ENCODE measurements at regions not wholly inside any gene's neighbourhood (a gene's known extent, or its start where the extent isn't known, plus 50 kb on each side); places are given as distances from the start of the nearest gene placed in this dataset.

- no peak for DNase-seq (ENCODE audit: low spot score in 2 of 2)
- FAIRE-seq = no peak
These were observed 485.0 kb upstream of the KIRREL3 start for GRCh38 chr11:127485541-127485940.

GRCh38 chr11:127481391-127481790 lies 480.8 kb upstream of the KIRREL3 start:
- FAIRE-seq = no peak

GRCh38 chr11:127478826-127479225 lies 478.3 kb upstream of the KIRREL3 start:
- FAIRE-seq (no peak), DNase-seq (ENCODE audit: low spot score in 2 of 2) (no peak)

More at GRCh38 chr11:127481391-127481790, 480.8 kb upstream of the KIRREL3 start:
- DNase-seq (ENCODE audit: low spot score in 2 of 2) = no peak

- DNase-seq (ENCODE audit: low spot score in 2 of 2) (no peak), FAIRE-seq (no peak)
These were observed 474.2 kb upstream of the KIRREL3 start for GRCh38 chr11:127474766-127475165.

GRCh38 chr11:127472505-127472904 lies 471.9 kb upstream of the KIRREL3 start:
- no peak for DNase-seq (ENCODE audit: low spot score in 2 of 2)
- no peak for FAIRE-seq

GRCh38 chr11:127471662-127472061 lies 471.1 kb upstream of the KIRREL3 start:
- FAIRE-seq (no peak), DNase-seq (ENCODE audit: low spot score in 2 of 2) (no peak)

- DNase-seq (ENCODE audit: low spot score in 2 of 2) (no peak), FAIRE-seq (no peak)
These were observed 469.8 kb upstream of the KIRREL3 start for GRCh38 chr11:127470306-127470884.

GRCh38 chr11:127464325-127464724 lies 463.8 kb upstream of the KIRREL3 start:
- no peak for DNase-seq (ENCODE audit: low spot score in 2 of 2)
- FAIRE-seq = no peak

- FAIRE-seq = no peak
- no peak for DNase-seq (ENCODE audit: low spot score in 2 of 2)
These were observed 461.4 kb upstream of the KIRREL3 start for GRCh38 chr11:127462065-127462344.

- no peak for DNase-seq (ENCODE audit: low spot score in 2 of 2)
These were observed 460.9 kb upstream of the KIRREL3 start for GRCh38 chr11:127461241-127462064.

GRCh38 chr11:127458561-127458960 lies 458.0 kb upstream of the KIRREL3 start:
- no peak for FAIRE-seq
- no peak for DNase-seq (ENCODE audit: low spot score in 2 of 2)

More at GRCh38 chr11:127461241-127462064, 460.9 kb upstream of the KIRREL3 start:
- FAIRE-seq = no peak

- no peak for FAIRE-seq
These were observed 454.3 kb upstream of the KIRREL3 start for GRCh38 chr11:127454856-127455255.

GRCh38 chr11:127452533-127452932 lies 452.0 kb upstream of the KIRREL3 start:
- FAIRE-seq = no peak
- no peak for DNase-seq (ENCODE audit: low spot score in 2 of 2)

More at GRCh38 chr11:127454856-127455255, 454.3 kb upstream of the KIRREL3 start:
- DNase-seq (ENCODE audit: low spot score in 2 of 2) = no peak

GRCh38 chr11:127451861-127452260 lies 451.3 kb upstream of the KIRREL3 start:
- peak in 1 of 2 donors; percentile 10 for DNase-seq (ENCODE audit: low spot score in 2 of 2)

GRCh38 chr11:127448101-127448500 lies 447.5 kb upstream of the KIRREL3 start:
- FAIRE-seq = no peak
- DNase-seq (ENCODE audit: low spot score in 2 of 2) = no peak

More at GRCh38 chr11:127451861-127452260, 451.3 kb upstream of the KIRREL3 start:
- no peak for FAIRE-seq

GRCh38 chr11:127445476-127445875 lies 444.9 kb upstream of the KIRREL3 start:
- DNase-seq (ENCODE audit: low spot score in 2 of 2) (no peak), FAIRE-seq (no peak)

- no peak for DNase-seq (ENCODE audit: low spot score in 2 of 2)
- FAIRE-seq = no peak
These were observed 442.7 kb upstream of the KIRREL3 start for GRCh38 chr11:127443297-127443696.

GRCh38 chr11:127440616-127441015 lies 440.0 kb upstream of the KIRREL3 start:
- DNase-seq (ENCODE audit: low spot score in 2 of 2) = no peak
- no peak for FAIRE-seq

GRCh38 chr11:127425281-127425680 lies 424.7 kb upstream of the KIRREL3 start:
- DNase-seq (ENCODE audit: low spot score in 2 of 2) = no peak
- FAIRE-seq = no peak

- no peak for DNase-seq (ENCODE audit: low spot score in 2 of 2)
- no peak for FAIRE-seq
These were observed 424.1 kb upstream of the KIRREL3 start for GRCh38 chr11:127424661-127425060.

GRCh38 chr11:127420139-127420538 lies 419.6 kb upstream of the KIRREL3 start:
- DNase-seq (ENCODE audit: low spot score in 2 of 2) (no peak), FAIRE-seq (no peak)

- DNase-seq (ENCODE audit: low spot score in 2 of 2) = no peak
These were observed 412.3 kb upstream of the KIRREL3 start for GRCh38 chr11:127412722-127413380.

More at GRCh38 chr11:127412722-127413380, 412.3 kb upstream of the KIRREL3 start:
- no peak for FAIRE-seq
